ENCODE measurements at regions not wholly inside any gene's neighbourhood (a gene's known extent, or its start where the extent isn't known, plus 50 kb on each side); places are given as distances from the start of the nearest gene placed in this dataset.

DNA sequence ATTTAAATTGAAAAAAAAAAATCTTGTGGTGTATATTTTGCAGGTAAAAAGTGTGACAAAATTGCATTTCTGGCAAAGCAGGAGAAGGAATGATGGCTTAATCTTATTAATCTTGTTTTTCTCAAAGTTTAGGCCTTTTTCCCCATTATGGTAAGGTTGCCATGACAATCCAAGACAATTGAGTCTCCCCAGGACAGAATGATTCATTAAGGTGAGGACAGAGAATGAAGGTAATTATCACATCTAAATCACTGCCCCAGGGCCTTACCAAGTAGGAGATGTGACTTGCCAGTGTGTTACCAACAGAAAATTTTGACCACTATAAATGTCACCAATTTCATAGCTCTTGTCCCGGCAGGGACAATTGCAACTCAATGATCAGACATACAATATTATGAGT, 439.2 kb downstream of the DNAH5 start:
- TF ChIP-seq CTCF (tag by site-specific recombination; IDR thresholded peaks at IDR 0.05) (no peak), TCF7L2 (IDR thresholded peaks at IDR 0.05; ENCODE audit: borderline replicate concordance, low read depth, low read length) (no peak), HOXC10 (CRISPR knock-in tag; IDR thresholded peaks at IDR 0.05) (no peak), REST (tag by site-specific recombination; IDR thresholded peaks at IDR 0.05) (no peak), YY1 (tag by site-specific recombination; IDR thresholded peaks at IDR 0.05) (no peak), ZNF274 (IDR thresholded peaks at IDR 0.05; ENCODE audit: low read length) (no peak), ZNF274 (tag by site-specific recombination; IDR thresholded peaks at IDR 0.05; ENCODE audit: borderline replicate concordance) (no peak), KLF9 (tag by site-specific recombination; IDR thresholded peaks at IDR 0.05; ENCODE audit: low read depth) (no peak), BCL11A (tag by site-specific recombination; IDR thresholded peaks at IDR 0.05; ENCODE audit: low read depth) (no peak), ZNF843 (tag by site-specific recombination; IDR thresholded peaks at IDR 0.05) (no peak), KLF7 (tag by site-specific recombination; IDR thresholded peaks at IDR 0.05; ENCODE audit: borderline replicate concordance) (no peak), ZNF555 (tag by site-specific recombination; conservative IDR thresholded peaks at IDR 0.05) (no peak), SETDB1 (IDR thresholded peaks at IDR 0.05; ENCODE audit: insufficient read length, low read length) (no peak), ZNF670 (tag by site-specific recombination; IDR thresholded peaks at IDR 0.05; ENCODE audit: low read depth) (no peak)
